ENCODE measurements at regions not wholly inside any gene's neighbourhood (a gene's known extent, or its start where the extent isn't known, plus 50 kb on each side); places are given as distances from the start of the nearest gene placed in this dataset.

DNA sequence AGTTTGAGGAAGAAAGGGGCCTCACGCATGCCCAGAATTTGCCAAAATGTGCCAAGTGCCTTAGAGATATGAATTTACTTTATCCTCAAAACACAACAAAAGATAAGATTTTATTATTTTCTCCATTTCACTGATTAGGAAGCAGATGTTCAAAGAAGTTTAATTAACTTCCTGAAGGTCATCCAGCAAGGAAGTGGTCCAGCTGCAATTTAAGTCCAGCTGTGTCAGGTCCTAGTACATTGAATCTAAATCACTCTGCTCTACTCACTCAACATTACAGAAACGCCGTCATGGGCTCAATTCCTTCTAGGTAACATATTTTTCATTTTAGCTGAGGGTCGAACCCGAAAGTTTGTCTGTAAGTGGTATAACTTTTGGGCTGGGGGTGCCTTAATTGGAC, 115.4 kb downstream of the CCDC34 start:
- no peak for DNase-seq
- H3K4me1 ChIP-seq = peaks cover 0 to 4% of the 10 kb centered on the region in 2 donors
- in situ Hi-C loops (cut with MboI; ENCODE audit: low sequenced_read_pairs in 4 of 4) (no loop called here), intact Hi-C loops (cut with DNase I; ENCODE audit: low total_unique reads) (no loop called here)
- no peaks in the 10 kb centered on the region for H3K27me3 ChIP-seq
- H3K27ac ChIP-seq = no peak overlapping the region
- no peak overlapping the region for H3K4me3 ChIP-seq
- ATAC-seq = no peak
- no peak for TF ChIP-seq POLR2A (IDR thresholded peaks at IDR 0.05)
- TF ChIP-seq, protein P1, sequence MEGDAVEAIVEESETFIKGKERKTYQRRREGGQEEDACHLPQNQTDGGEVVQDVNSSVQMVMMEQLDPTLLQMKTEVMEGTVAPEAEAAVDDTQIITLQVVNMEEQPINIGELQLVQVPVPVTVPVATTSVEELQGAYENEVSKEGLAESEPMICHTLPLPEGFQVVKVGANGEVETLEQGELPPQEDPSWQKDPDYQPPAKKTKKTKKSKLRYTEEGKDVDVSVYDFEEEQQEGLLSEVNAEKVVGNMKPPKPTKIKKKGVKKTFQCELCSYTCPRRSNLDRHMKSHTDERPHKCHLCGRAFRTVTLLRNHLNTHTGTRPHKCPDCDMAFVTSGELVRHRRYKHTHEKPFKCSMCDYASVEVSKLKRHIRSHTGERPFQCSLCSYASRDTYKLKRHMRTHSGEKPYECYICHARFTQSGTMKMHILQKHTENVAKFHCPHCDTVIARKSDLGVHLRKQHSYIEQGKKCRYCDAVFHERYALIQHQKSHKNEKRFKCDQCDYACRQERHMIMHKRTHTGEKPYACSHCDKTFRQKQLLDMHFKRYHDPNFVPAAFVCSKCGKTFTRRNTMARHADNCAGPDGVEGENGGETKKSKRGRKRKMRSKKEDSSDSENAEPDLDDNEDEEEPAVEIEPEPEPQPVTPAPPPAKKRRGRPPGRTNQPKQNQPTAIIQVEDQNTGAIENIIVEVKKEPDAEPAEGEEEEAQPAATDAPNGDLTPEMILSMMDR (IDR thresholded peaks at IDR 0.05 in 4 of 5, conservative IDR thresholded peaks at IDR 0.05 in 1 of 5) = no peak
- no peaks in the 10 kb centered on the region for H3K9me3 ChIP-seq
- H3K36me3 ChIP-seq = no peaks in the 10 kb centered on the region

DNA sequence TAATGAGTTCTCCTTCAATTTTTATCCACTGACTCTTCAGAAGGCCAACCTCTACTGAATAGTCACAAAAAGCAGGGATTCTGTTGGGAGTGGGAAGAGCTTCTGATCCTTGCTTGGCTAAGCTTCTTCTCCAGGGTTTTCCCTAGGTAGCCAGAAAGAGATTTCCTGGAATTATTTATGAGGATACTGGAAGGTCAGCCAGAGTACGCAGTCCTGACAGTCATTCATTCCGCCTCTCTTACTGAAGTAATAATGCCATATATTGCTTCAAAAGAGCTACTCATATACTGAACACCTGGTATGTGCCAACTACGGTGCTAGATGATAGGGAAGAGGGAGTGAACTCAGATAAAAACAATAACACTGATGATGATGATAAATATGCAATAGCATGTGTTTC, 116.1 kb downstream of the CCDC34 start:
- TF ChIP-seq, protein P1 (IDR thresholded peaks at IDR 0.05 in 4 of 5, conservative IDR thresholded peaks at IDR 0.05 in 1 of 5) = no peak
- TF ChIP-seq POLR2A (IDR thresholded peaks at IDR 0.05) = no peak
- no peak overlapping the region for H3K27ac ChIP-seq
- H3K27me3 ChIP-seq = no peaks in the 10 kb centered on the region
- DNase-seq (no peak), ATAC-seq (no peak)
- H3K4me3 ChIP-seq = no peak overlapping the region
- H3K36me3 ChIP-seq = no peaks in the 10 kb centered on the region
- H3K4me1 ChIP-seq = peaks cover 0 to 4% of the 10 kb centered on the region in 2 donors
- intact Hi-C loops (cut with DNase I; ENCODE audit: low total_unique reads) = no loop called here
- in situ Hi-C loops (cut with MboI; ENCODE audit: low sequenced_read_pairs in 4 of 4) = no loop called here
- H3K9me3 ChIP-seq = no peaks in the 10 kb centered on the region

DNA sequence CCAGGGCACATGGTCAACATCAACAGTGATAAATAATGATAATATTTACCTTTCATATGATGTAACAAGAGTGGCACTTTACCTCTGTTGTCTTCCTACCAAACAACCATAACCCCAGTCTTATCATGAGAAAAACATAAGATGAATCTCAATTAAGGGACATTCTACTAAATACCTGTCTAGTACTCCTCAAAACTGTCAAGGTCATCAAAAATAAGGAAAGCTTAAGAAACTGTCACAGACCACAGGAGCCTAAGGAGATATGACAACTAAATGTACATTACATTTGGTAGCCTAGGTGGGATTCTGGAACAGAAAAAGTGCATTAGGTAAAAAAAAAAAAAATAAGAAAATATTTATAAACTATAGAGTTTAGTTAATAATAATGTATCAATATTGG, 118.1 kb downstream of the CCDC34 start:
- DNase-seq (no peak), ATAC-seq (no peak)
- no peaks in the 10 kb centered on the region for H3K36me3 ChIP-seq
- H3K27ac ChIP-seq = no peak overlapping the region
- H3K4me1 ChIP-seq = peaks cover 0 to 4% of the 10 kb centered on the region in 2 donors
- H3K27me3 ChIP-seq = no peaks in the 10 kb centered on the region
- H3K9me3 ChIP-seq = no peaks in the 10 kb centered on the region
- H3K4me3 ChIP-seq = no peak overlapping the region
- no peak for TF ChIP-seq POLR2A (IDR thresholded peaks at IDR 0.05)
- TF ChIP-seq, protein P1 (IDR thresholded peaks at IDR 0.05 in 4 of 5, conservative IDR thresholded peaks at IDR 0.05 in 1 of 5) = no peak
- intact Hi-C loops (cut with DNase I; ENCODE audit: low total_unique reads) = no loop called here
- in situ Hi-C loops (cut with MboI; ENCODE audit: low sequenced_read_pairs in 4 of 4) = no loop called here

DNA sequence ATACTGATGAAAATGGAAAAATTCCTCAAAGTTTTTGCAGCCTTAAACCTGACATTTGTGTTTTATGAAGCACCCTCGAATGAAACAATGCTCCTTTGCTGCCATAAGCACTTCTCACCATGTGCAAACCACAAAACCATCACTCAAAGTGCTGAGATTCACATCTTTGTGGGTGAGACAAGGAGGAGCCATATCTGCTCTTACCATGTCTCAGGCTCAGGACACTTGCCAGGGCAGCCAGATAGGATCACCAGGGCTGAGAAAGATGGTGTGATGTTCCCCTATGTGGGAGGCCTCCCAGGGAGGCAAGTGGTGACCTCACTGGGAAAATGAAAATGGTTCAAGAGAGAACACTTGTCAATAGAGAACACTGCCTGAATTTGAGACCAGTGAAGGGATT, 120.4 kb downstream of the CCDC34 start:
- ATAC-seq (peak in 1 of 2 donors; percentile 30), DNase-seq (no peak)
- intact Hi-C loops (cut with DNase I; ENCODE audit: low total_unique reads) (no loop called here), in situ Hi-C loops (cut with MboI; ENCODE audit: low sequenced_read_pairs in 4 of 4) (no loop called here)
- no peaks in the 10 kb centered on the region for H3K36me3 ChIP-seq
- no peaks in the 10 kb centered on the region for H3K27me3 ChIP-seq
- no peaks in the 10 kb centered on the region for H3K9me3 ChIP-seq
- TF ChIP-seq POLR2A (IDR thresholded peaks at IDR 0.05) = no peak
- TF ChIP-seq, protein P1 (IDR thresholded peaks at IDR 0.05 in 4 of 5, conservative IDR thresholded peaks at IDR 0.05 in 1 of 5) = no peak
- peaks cover 0 to 4% of the 10 kb centered on the region in 2 donors for H3K4me1 ChIP-seq
- H3K27ac ChIP-seq = no peak overlapping the region
- no peak overlapping the region for H3K4me3 ChIP-seq

Measured in gastrocnemius medialis (tissue), 4 donors.